ENCODE measurements at regions not wholly inside any gene's neighbourhood (a gene's known extent, or its start where the extent isn't known, plus 50 kb on each side); places are given as distances from the start of the nearest gene placed in this dataset.

- TF ChIP-seq POU2F2 (IDR thresholded peaks at IDR 0.05; ENCODE audit: low read depth, low read length), result no peak
- no peak for TF ChIP-seq POLR2AphosphoS5 (IDR thresholded peaks at IDR 0.05; ENCODE audit: low read depth, low read length)
- no peak for TF ChIP-seq POLR2A (IDR thresholded peaks at IDR 0.05; ENCODE audit: low read depth, low read length)
Measured at GRCh38 chr19:30722186-30722585, 350.0 kb downstream of the ZNF536 start.
